ENCODE measurements at regions not wholly inside any gene's neighbourhood (a gene's known extent, or its start where the extent isn't known, plus 50 kb on each side); places are given as distances from the start of the nearest gene placed in this dataset.

DNA sequence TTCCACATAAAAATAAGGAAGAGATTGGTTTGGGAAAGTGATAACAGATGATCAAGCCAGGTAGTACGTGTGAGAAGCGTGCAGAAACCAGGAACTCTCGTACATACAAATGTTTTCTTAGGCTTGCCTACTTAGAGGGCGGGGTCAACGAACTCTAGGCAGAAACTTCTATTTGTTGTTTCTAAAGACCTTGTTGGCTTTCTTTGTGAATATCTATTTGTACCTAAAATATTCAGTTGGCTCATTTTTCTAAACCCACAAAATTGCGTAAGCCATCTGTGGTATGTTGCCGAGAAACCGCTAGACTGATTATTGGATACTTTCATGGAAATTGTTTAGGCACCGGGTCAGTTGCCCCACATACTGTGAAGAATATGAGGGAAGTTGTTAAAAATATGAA lies 458.5 kb downstream of the MAT2B start:
- no peak for DNase-seq

DNA sequence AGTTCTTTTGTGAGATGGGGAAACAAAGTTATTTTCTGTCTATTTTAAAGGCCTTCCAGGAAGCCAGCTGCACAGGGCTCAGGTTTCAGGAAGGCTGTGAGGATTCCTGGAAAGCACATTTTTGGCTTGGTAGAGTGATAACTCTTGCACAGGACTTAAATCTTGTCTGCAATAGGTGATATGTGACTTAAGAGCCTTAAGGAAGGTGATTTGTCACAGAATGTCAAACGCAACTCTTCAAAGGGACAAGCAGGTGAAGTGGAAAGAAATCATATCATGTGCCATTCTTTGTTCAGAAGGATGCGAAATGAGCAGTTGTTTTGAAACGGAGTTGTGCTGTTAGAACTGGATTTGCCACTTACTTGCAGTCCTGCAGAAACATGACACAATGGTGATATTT lies 459.3 kb downstream of the MAT2B start:
- DNase-seq, result peak; percentile 46

DNA sequence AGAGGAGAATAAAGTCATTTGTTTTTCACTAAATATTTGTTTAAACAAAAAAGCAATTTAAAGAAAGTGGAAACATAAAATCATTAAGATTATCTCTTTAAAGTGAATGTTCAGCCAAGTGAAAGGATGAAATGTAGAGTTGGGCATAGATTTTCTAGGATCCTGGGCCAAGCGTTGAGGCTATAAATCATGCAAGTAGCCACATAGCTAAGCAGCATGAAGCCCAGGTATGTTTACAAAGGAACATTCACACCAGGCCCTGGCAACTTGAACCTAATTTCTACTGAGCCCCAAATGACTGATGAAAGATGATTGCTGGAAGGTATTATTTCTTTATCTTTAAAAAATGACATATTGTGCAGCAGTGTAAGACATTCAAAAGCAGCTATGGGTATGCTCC lies 461.8 kb downstream of the MAT2B start:
- DNase-seq, result no peak

DNA sequence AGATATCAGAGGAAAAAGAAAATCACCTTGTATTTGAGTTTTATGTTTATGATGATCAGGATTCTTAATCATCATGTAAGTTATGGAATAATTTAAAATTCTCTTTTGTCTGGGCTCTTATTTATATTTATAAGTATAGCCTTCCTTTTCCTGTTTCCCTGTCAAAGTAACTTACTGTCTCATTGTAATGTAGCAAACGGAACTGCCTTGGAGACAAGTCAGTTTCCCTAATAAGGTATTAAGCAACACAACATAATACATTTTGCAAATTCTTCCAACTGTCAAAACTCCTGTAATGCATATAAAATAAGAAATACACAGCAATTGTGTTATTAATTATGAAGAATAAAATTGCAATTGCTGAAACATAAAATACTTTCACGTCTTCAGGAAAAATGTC lies 463.2 kb downstream of the MAT2B start:
- DNase-seq, result no peak

GRCh38 chr5:163976696-163977095 lies 471.3 kb downstream of the MAT2B start:
- no peak for DNase-seq

GRCh38 chr5:163978897-163979296 lies 473.5 kb downstream of the MAT2B start:
- no peak for DNase-seq

DNA sequence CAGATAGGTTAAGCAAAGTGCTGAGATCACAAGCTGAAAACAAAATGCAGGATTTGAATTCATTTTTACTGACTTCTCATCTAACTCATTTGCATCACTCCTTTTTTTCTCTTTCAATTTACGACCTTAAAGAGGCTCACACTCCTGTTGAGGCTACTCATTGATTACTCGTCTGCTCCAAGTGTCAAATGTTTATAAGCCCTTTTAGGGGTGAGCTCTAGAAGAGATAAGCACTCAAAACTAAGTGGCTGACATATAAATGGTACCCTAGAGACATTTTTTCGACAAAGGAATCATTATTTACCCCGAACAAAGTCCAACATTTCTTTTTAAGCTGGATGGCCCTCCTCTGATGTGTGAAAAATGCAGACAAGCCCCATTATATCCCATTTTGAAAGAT lies 483.1 kb downstream of the MAT2B start:
- DNase-seq, result no peak

DNA sequence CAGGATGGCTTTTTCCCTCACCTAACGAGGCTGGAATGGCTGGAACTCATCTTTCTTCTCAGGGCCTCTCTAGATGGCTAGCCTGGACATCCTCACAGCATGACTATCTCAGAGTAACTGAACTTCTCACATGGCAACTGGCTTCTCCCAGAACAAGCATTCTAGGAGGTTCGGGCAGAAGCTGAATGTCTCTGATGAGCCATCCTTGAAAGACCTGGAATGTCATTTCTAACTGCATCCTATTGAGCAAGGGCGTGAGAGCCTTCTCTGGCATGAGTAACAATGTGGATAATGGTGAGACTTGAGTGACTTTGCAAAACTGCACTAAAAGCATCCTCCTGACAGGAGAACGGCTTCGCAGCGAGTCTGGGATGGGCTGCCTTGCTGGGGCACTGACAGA lies 487.7 kb downstream of the MAT2B start:
- DNase-seq, result no peak

DNA sequence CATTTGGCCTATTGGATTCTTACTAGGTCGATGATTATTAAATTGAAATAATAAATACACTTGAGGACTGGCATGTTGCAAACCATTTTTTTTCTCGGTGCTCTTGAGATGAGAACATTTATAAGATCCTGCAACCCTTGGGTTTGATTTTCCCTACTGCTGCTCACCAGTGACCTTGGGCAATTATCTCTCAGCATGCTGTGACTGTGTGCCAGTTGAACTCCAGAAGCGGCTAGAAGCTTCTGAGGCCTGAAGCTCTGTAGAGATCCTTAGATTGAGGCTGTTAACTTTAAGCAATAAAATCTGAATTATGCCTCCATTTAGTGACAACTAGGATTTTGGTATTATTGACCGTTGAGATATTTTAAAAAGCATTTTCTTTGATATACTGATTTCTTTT lies 489.8 kb downstream of the MAT2B start:
- no peak for DNase-seq

- DNase-seq, result no peak
These were observed 492.5 kb downstream of the MAT2B start for GRCh38 chr5:163997965-163998364.

GRCh38 chr5:164000241-164000640 lies 494.8 kb downstream of the MAT2B start:
- no peak for DNase-seq

- DNase-seq, result no peak
These were observed 495.4 kb downstream of the MAT2B start for GRCh38 chr5:164000819-164001218.

DNA sequence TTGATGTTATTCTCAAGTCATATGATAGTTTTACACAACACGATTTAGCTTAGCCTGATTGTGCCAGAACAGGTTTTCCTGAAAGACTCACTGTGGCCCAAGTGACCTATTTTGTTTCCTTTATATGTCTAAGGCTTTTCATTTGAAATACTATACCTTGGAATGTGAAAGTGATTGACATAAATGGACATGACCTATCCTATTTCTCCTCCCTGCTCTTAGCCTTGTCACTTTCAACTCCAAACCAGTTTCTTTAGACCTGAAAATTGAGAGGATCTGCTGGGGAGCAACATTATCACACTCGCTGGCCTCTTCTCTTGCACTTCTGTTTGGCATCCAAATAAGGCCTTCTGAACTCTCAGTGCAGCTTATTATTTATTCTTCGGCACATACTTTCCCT lies 496.8 kb downstream of the MAT2B start:
- no peak for DNase-seq

GRCh38 chr5:164002628-164003027 lies 497.2 kb downstream of the MAT2B start:
- DNase-seq, result no peak

- no peak for DNase-seq
These were observed 499.7 kb downstream of the MAT2B start for GRCh38 chr5:164005071-164005470.

DNA sequence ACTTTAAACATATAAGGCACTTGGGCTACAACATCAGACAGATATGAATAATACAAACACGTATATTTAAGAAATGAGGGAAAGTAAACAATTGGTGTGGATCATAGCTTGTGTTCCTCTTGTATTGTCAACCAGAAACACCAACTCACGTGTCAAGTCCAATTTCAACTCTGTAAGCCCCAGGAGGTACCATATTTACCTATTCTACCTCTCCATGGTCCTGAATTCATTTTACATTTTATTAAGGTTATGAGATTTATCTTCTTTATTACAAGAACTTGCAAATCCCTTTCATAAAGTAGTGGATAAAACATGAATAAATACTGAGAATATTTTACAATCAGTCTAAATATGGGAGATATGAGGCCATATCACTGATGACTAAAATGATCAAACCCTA lies 501.6 kb downstream of the MAT2B start:
- no peak for DNase-seq

DNA sequence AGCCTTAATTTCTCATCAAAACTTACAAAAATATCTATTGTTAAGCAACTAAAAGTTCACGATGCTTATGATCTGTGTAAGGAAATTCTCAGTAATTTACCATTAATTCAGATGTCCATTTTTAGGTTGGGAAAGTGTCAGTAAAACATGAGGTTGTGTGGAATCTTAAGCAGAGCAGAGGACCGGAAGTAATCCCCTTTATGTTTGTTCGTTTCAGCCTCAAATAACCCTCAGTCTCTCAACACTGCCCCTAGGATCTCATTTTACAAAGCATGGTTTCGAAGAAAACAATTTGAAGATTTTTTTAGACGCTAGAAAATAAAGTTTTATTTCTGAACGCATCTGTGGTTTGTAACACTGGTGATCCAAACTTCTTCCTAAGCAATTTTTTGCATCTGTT lies 504.2 kb downstream of the MAT2B start:
- DNase-seq, result no peak

- no peak for DNase-seq
These were observed 505.5 kb downstream of the MAT2B start for GRCh38 chr5:164010900-164011299.

DNA sequence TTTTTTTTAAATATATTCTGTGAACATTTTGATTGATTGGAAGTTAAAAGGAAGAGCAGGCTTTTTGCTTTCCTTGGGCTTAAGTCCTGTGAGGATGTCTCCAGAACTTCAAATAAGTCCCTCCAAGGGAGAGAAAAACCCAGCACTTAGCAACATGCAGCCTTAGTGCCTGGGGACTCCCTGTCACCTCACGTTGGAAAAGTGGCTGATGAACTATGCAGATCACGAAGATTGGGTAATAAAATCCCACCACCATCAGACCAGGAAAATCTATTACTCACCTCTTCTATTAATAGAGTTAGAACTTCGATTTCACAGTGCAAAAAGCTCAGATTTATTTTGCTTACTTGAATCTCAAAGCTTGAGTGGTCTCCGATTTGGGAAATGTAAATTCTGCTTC lies 507.0 kb downstream of the MAT2B start:
- DNase-seq, result no peak

GRCh38 chr5:164013077-164013670 lies 507.8 kb downstream of the MAT2B start:
- peak; percentile 63 for DNase-seq

- no peak for DNase-seq
These were observed 514.7 kb downstream of the MAT2B start for GRCh38 chr5:164020116-164020515.

DNA sequence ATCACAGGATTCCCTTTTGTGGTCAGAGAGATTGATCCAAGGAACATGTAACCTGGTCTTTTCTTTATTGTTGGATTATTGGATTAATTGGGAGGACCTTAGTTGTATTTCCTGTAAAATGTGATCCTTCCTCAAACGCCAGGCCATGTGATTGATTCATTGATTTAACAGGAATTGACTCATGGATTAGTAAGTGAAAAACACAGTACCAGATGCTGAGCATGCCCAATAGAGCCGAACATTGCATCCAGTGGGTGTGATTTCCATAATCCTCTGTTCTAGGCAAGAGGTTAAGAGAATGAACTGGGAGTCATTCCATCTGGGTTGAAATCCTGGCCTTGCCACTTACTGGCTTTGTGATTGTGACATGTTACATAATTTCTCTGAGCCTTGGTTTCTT lies 522.3 kb downstream of the MAT2B start:
- DNase-seq, result no peak

DNA sequence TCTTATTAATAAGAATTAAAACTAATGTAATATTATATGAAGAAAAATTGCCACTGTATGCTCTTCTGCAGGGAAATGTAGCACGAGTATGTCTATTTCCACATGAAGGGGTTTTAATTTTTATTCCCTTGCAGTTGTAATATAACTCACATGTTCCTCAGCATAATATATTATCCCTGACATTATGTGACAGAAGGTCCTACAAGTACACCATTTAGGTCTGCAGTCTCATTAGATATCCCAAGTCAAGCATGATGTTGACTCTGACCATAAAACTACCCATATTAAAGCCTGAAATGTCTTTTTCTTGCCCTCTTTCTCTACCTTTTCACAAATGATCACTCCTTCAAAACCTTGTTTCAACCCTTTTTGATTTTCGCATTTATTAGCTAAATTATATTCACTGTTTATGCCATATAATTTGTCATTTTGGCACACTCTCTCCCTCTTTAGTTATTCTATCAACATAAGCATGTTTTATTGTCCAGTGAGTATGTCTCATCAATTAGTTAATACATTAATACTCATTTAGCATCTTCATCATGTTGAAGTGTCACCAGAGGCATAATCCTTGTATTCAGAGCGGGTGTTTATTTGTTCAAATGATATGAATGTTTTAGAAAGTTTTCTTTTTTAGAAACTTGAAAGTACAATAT lies 532.8 kb downstream of the MAT2B start:
- DNase-seq, result no peak

DNA sequence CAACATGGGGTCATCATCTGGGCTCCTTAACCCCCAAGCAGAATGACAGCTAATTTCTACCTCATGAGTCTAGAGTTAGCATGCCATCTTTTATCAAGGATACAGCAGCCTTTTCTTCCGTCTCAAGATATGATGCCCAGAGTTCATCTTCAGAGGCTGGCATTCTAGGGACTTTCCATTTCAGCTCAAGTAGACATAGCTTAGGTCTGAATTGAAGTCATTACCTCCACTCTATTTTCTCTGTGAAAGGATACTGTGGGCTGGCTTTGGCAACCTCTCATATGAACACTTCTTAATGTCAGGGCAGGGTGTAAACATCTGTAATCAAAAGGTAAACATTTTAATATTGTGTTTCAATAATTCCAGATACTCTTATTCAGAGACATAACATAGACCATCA lies 535.7 kb downstream of the MAT2B start:
- DNase-seq, result no peak

- no peak for DNase-seq
These were observed 543.0 kb downstream of the MAT2B start for GRCh38 chr5:164048359-164048926.

All from right hindlimb (tissue), 1 donor.